Testis (tissue), 2 donors: ENCODE measurements at regions not wholly inside any gene's neighbourhood (a gene's known extent, or its start where the extent isn't known, plus 50 kb on each side); places are given as distances from the start of the nearest gene placed in this dataset.

ENCODE experiments used
- DNase-seq: peaks from one replicate; pipeline ENCODE4 v3.0.0-alpha.2; 2019
- H3K27ac ChIP-seq, 2 donors: fragments of 200-600 bp; sonication (generic); one replicate each; pipeline ENCODE4 v1.5.1; 2019
- H3K27me3 ChIP-seq: fragments of 200-600 bp; sonication (generic); one replicate; pipeline ENCODE4 v1.5.1; 2019
- H3K36me3 ChIP-seq: fragments of 200-600 bp; sonication (generic); one replicate; pipeline ENCODE4 v1.5.1; 2017; ENCODE audit warnings: low read depth; ENCODE audit errors: missing control alignments
- H3K4me1 ChIP-seq: fragments of 200-600 bp; sonication (generic); one replicate; pipeline ENCODE4 v1.5.1; 2019
- H3K4me3 ChIP-seq, 2 donors: fragments of 200-600 bp; sonication (generic); one replicate each; pipeline ENCODE4 v1.5.1; 2017 to 2019
- H3K9me3 ChIP-seq: fragments of 200-600 bp; sonication (generic); one replicate; pipeline ENCODE4 v1.5.1; 2017
- CTCF ChIP-seq, 3 experiments: fragments of 450-650 bp in 2 of 3; fragments of 200-600 bp in 1 of 3; sonication (generic) in 1 of 3; IDR thresholded peaks; one replicate each; pipeline ENCODE4 v1.5.1; 2016 to 2019; ENCODE audit warnings: antibody characterized with exemption in 3 of 3, mild to moderate bottlenecking in 2 of 3, moderate library complexity in 1 of 3
- POLR2A ChIP-seq: fragments of 450-650 bp; IDR thresholded peaks from one replicate; pipeline ENCODE4 v1.6.1; 2017; ENCODE audit warnings: antibody characterized with exemption, mild to moderate bottlenecking, moderate library complexity
- WGBS, 2 donors: methylation state at CpG; one replicate each; pipeline ENCODE4 v1.1.5; 2018; 5-methylcytosine and 5-hydroxymethylcytosine counted together
- intact Hi-C: fragments of 100-400 bp; cut with DNase I; formaldehyde crosslinking; loops from one replicate; pipeline ENCODE4 v1.15.1; 2023; ENCODE audit warnings: low total_unique reads

- Histone ChIP-seq H3K9me3 (no peaks in the 10 kb centered on the region), H3K4me3 (no peak overlapping the region), H3K27ac (no peak overlapping the region), H3K36me3 (no peaks in the 10 kb centered on the region), H3K27me3 (no peaks in the 10 kb centered on the region), H3K4me1 (no peaks in the 10 kb centered on the region)
- DNase-seq = no peak
- TF ChIP-seq CTCF (IDR thresholded peaks at IDR 0.05) = no peak
- 68 to 82% methylated on average over 3 of the region's 3 CpGs for WGBS, 2 donors
- intact Hi-C loops = no loop called here
These were observed 389.2 kb upstream of the F9 start for GRCh38 chrX:139141370-139141769.

GRCh38 chrX:139134316-139134715, 396.2 kb upstream of the F9 start:
- Histone ChIP-seq H3K36me3 (no peaks in the 10 kb centered on the region), H3K4me1 (no peaks in the 10 kb centered on the region), H3K4me3 (no peak overlapping the region), H3K9me3 (no peaks in the 10 kb centered on the region), H3K27me3 (no peaks in the 10 kb centered on the region), H3K27ac (no peak overlapping the region)
- intact Hi-C loops = no loop called here
- 90 to 92% methylated on average over 5 of the region's 5 CpGs for WGBS, 2 donors
- TF ChIP-seq CTCF (IDR thresholded peaks at IDR 0.05) = no peak
- TF ChIP-seq POLR2A = no peak
- no peak for DNase-seq

DNA sequence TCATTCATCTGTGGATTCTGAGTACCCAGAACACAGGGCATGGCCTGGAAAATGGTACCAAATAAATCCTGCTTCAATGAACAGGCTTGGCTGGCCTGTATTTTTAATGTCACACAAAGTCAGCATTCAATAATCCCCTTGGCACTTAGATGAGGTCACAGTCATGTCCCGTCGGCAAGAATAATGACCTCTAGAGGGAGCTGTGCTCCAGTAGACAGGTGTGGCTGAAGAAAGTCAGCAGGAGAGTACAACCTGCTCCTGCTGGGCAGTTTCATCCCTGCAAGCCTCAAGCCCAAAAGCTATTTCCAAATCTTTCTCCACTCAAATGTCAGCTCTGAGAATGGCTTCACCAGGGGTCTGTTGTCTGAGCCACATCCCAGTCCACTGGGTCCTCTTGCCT, 404.0 kb upstream of the F9 start:
- Histone ChIP-seq H3K9me3 (no peaks in the 10 kb centered on the region), H3K36me3 (no peaks in the 10 kb centered on the region), H3K27me3 (no peaks in the 10 kb centered on the region), H3K4me3 (no peak overlapping the region), H3K27ac (no peak overlapping the region), H3K4me1 (no peaks in the 10 kb centered on the region)
- DNase-seq = peak; percentile 44
- no peak for TF ChIP-seq POLR2A
- TF ChIP-seq CTCF (IDR thresholded peaks at IDR 0.05) = peak; percentile 6 to 37 (median 12)
- WGBS, 2 donors = 37% methylated on average over 2 of the region's 2 CpGs; no CpG with 5 or more reads in 1 of the 2 donors
- intact Hi-C loops = no loop called here

DNA sequence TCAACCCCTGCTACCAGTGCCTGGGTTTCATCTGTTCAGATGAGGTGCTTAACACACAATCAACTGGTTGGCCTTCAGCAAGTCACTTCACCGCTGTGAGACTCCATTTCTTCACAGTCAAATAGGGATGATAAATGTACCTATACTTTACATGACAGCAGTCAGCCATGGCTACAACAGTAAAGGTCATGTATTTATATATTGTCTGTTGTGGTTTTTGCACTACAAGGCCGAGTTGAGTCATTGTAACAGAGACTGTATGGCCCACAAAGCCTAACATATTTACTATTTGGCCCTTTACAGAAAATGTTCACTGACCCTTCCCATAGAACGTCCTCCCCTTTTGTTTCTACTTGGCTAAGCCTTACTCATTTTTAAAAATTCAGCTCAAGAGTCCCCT, 404.6 kb upstream of the F9 start:
- no peaks in the 10 kb centered on the region for H3K9me3 ChIP-seq
- no peak overlapping the region for H3K27ac ChIP-seq
- intact Hi-C loops = no loop called here
- no peak for TF ChIP-seq POLR2A
- no peak for TF ChIP-seq CTCF (IDR thresholded peaks at IDR 0.05)
- DNase-seq = no peak
- no peaks in the 10 kb centered on the region for H3K36me3 ChIP-seq
- H3K4me3 ChIP-seq = no peak overlapping the region
- 93 to 100% methylated on average over 2 to 3 of the region's 3 CpGs for WGBS, 2 donors
- no peaks in the 10 kb centered on the region for H3K27me3 ChIP-seq
- H3K4me1 ChIP-seq = no peaks in the 10 kb centered on the region

DNA sequence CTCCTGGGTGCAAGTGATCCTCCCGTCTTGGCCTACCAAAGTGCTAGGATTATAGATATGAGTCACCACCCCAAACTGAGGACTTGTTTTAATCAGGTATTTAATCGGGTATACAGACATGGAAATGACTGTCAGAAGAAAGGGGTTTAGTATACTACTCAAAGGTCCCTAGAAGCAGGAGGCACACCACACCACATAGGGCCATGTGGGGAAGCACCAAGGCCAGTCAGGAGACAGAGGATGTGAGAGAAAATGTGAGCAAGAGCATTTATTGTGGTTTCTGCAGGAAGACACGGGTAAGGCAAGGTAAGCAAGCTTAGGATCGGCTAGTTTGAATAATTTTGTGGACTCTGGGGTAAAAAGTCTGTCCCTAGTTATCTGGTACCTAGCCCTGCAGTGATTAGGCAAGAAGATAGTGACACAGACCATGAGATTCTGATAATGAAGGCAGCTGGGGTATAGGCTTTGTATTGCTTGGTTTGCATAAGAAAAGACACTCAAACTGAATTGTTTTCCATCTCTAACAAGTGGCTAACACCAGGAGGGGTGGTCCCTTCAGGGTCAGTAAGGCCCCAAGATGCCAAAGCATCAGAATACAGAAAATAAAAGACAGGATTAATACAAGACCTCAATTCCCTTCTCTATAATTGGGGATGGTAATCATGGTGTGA, 408.8 kb upstream of the F9 start:
- WGBS, 2 donors = 94 to 97% methylated on average over 4 of the region's 4 CpGs
- no peaks in the 10 kb centered on the region for H3K9me3 ChIP-seq
- H3K36me3 ChIP-seq = no peaks in the 10 kb centered on the region
- no peaks in the 10 kb centered on the region for H3K27me3 ChIP-seq
- H3K27ac ChIP-seq = no peak overlapping the region
- intact Hi-C loops = no loop called here
- DNase-seq = no peak
- H3K4me1 ChIP-seq = no peaks in the 10 kb centered on the region
- no peak for TF ChIP-seq POLR2A
- no peak overlapping the region for H3K4me3 ChIP-seq
